PC-3 (cell line): ENCODE measurements at regions not wholly inside any gene's neighbourhood (a gene's known extent, or its start where the extent isn't known, plus 50 kb on each side); places are given as distances from the start of the nearest gene placed in this dataset.

Experiments
- ATAC-seq: fragments of 200-7000 bp; cut with Tn5 transposase; 2 replicates; pipeline ENCODE4 v1.9.1; 2020; ENCODE audit warnings: mild to moderate bottlenecking, moderate library complexity
- BruUV-seq: library from RNA; stranded (reverse); fragments of 400-500 nt; replicated peaks from 2 replicates; lab custom pipeline; 2021; lab: Mats Ljungman, UMichigan
- CTCF ChIA-PET: fragments of 300-600 bp; sonication (Branson Sonifier 250); formaldehyde crosslinking; loops from one replicate; lab custom pipeline; 2022; ENCODE audit warnings: antibody characterized with exemption; lab: Charles Lee
- POLR2A ChIA-PET: fragments of 300-600 bp; sonication (Branson Sonifier 250); formaldehyde crosslinking; loops from one replicate; lab custom pipeline; 2022; ENCODE audit warnings: antibody characterized with exemption; ENCODE audit not compliant: unreplicated experiment; lab: Charles Lee
- DNase-seq: peaks from one replicate; pipeline ENCODE4 v3.0.0-alpha.2; 2015
- H2AFZ ChIP-seq: fragments of 300-600 bp; sonication (generic); 2 replicates; pipeline ENCODE4 v1.6.0; 2016; ENCODE audit warnings: antibody characterized with exemption, low read length
- H3F3A ChIP-seq: fragments of 300-600 bp; sonication (generic); one replicate; pipeline ENCODE4 v1.6.0; 2017; ENCODE audit warnings: antibody characterized with exemption, low read length, control low read depth, mild to moderate bottlenecking; ENCODE audit not compliant: unreplicated experiment
- H3K27ac ChIP-seq: fragments of 300-600 bp; sonication (generic); 2 replicates; pipeline ENCODE4 v1.5.1; 2016; ENCODE audit warnings: mild to moderate bottlenecking, low read length
- H3K27me3 ChIP-seq: fragments of 300-600 bp; sonication (generic); 2 replicates; pipeline ENCODE4 v1.6.1; 2016; ENCODE audit warnings: low read length, mixed read lengths
- H3K36me3 ChIP-seq: fragments of 300-600 bp; sonication (generic); 2 replicates; pipeline ENCODE4 v1.6.1; 2016; ENCODE audit warnings: low read depth, mixed run types, low read length, mixed read lengths
- H3K4me1 ChIP-seq: fragments of 300-600 bp; sonication (generic); 2 replicates; pipeline ENCODE4 v1.5.1; 2016; ENCODE audit warnings: low read length; ENCODE audit not compliant: insufficient read depth
- H3K4me2 ChIP-seq: fragments of 300-600 bp; sonication (generic); 2 replicates; pipeline ENCODE4 v1.6.0; 2016; ENCODE audit warnings: low read length
- H3K4me3 ChIP-seq: fragments of 300-600 bp; sonication (generic); 2 replicates; pipeline ENCODE4 v1.5.1; 2016; ENCODE audit warnings: mild to moderate bottlenecking, low read length, mixed read lengths
- H3K79me2 ChIP-seq: fragments of 300-600 bp; sonication (generic); 2 replicates; pipeline ENCODE4 v1.6.1; 2017; ENCODE audit warnings: low read length, mixed read lengths
- H3K9ac ChIP-seq: fragments of 300-600 bp; sonication (generic); 2 replicates; pipeline ENCODE4 v1.6.0; 2016; ENCODE audit warnings: mild to moderate bottlenecking, low read length
- H3K9me2 ChIP-seq: fragments of 300-600 bp; sonication (generic); replicated peaks from 2 replicates; pipeline ENCODE4 v1.6.1; 2016; ENCODE audit warnings: mixed run types, low read length, mixed read lengths
- H3K9me3 ChIP-seq: fragments of 300-600 bp; sonication (generic); 2 replicates; pipeline ENCODE4 v1.6.1; 2016; ENCODE audit warnings: low read length, mixed read lengths
- H4K20me1 ChIP-seq: fragments of 300-600 bp; sonication (generic); 2 replicates; pipeline ENCODE4 v1.6.1; 2016; ENCODE audit warnings: low read length, mixed read lengths
- CTCF ChIP-seq: fragments of 300-600 bp; sonication (generic); conservative IDR thresholded peaks from 2 replicates; pipeline ENCODE4 v1.5.1; 2017; ENCODE audit warnings: antibody characterized with exemption, low read depth, mild to moderate bottlenecking, low read length
- EZH2 ChIP-seq: fragments of 300-600 bp; sonication (generic); IDR thresholded peaks from one replicate; pipeline ENCODE4 v1.6.1; 2017; ENCODE audit warnings: antibody characterized with exemption, mild to moderate bottlenecking, low read length; ENCODE audit not compliant: unreplicated experiment
- EZH2phosphoT487 ChIP-seq: fragments of 300-600 bp; sonication (generic); IDR thresholded peaks from 2 replicates; pipeline ENCODE4 v1.6.1; 2018; ENCODE audit warnings: mild to moderate bottlenecking, antibody characterized with exemption, low read length, borderline replicate concordance
- intact Hi-C: fragments of 100-400 bp; cut with micrococcal nuclease; formaldehyde crosslinking; loops from 2 replicates; pipeline ENCODE4 v1.9.0; 2023

GRCh38 chrX:13404364-13404763 lies 84.5 kb upstream of the ATXN3L start:
- no peaks in the 10 kb centered on the region for H4K20me1 ChIP-seq
- H3K27ac ChIP-seq, result no peak overlapping the region
- no peaks in the 10 kb centered on the region for H3K79me2 ChIP-seq
- no TSS peak for BruUV-seq
- no peak overlapping the region for H3K4me3 ChIP-seq
- DNase-seq (no peak), ATAC-seq (no peak)
- ChIA-PET POLR2A (no interaction called here), CTCF (no interaction called here)
- peaks cover 2% of the 10 kb centered on the region; the same call in 1 of the 2 replicates for H3K4me1 ChIP-seq
- H3F3A ChIP-seq, result no peaks in the 10 kb centered on the region
- H3K9ac ChIP-seq, result no peak overlapping the region
- H3K27me3 ChIP-seq, result no peaks in the 10 kb centered on the region
- no peaks in the 10 kb centered on the region for H3K36me3 ChIP-seq
- H3K9me2 ChIP-seq, result no peaks in the 10 kb centered on the region
- H2AFZ ChIP-seq, result no peak overlapping the region
- H3K4me2 ChIP-seq, result no peak overlapping the region
- no peak for TF ChIP-seq EZH2
- TF ChIP-seq CTCF, result no peak
- no peak for TF ChIP-seq EZH2phosphoT487
- intact Hi-C loops, result no loop called here
- no peaks in the 10 kb centered on the region for H3K9me3 ChIP-seq

DNA sequence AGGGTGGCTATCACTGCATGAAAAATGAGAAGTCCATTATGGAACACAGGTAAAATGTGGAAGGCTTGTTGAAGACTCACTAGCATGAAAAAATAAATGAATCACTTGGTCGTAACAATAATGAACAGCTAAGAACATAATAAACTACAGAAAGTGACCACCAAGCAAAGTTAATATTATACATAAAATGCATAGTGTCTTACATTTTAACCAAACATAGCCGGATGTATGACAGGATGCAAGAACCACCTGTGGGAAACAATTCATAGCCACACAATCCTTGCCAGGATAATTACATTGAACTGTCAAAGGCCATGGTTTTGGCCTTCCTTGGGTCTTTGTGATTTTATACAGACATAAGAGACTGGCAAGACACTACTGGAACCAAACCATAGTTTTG lies 81.9 kb upstream of the ATXN3L start:
- POLR2A ChIA-PET, result no interaction called here
- CTCF ChIA-PET, result no interaction called here
- ATAC-seq, result no peak

More for the DNA sequence above, 81.9 kb upstream of the ATXN3L start:
- no TSS peak for BruUV-seq
- H3F3A ChIP-seq, result peaks cover 3% of the 10 kb centered on the region
- no peaks in the 10 kb centered on the region for H3K36me3 ChIP-seq
- H4K20me1 ChIP-seq, result no peaks in the 10 kb centered on the region
- intact Hi-C loops, result no loop called here
- H3K27ac ChIP-seq, result no peak overlapping the region
- no peaks in the 10 kb centered on the region for H3K9me2 ChIP-seq
- H3K4me1 ChIP-seq, result peaks cover 24% of the 10 kb centered on the region
- H3K4me2 ChIP-seq, result no peak overlapping the region
- no peak overlapping the region for H3K9ac ChIP-seq
- H3K4me3 ChIP-seq, result no peak overlapping the region
- no peaks in the 10 kb centered on the region for H3K79me2 ChIP-seq
- TF ChIP-seq EZH2 (no peak), EZH2phosphoT487 (no peak), CTCF (no peak)
- H2AFZ ChIP-seq, result no peak overlapping the region
- no peaks in the 10 kb centered on the region for H3K27me3 ChIP-seq
- no peak for DNase-seq
- H3K9me3 ChIP-seq, result no peaks in the 10 kb centered on the region
